ENCODE measurements at regions not wholly inside any gene's neighbourhood (a gene's known extent, or its start where the extent isn't known, plus 50 kb on each side); places are given as distances from the start of the nearest gene placed in this dataset.

DNA sequence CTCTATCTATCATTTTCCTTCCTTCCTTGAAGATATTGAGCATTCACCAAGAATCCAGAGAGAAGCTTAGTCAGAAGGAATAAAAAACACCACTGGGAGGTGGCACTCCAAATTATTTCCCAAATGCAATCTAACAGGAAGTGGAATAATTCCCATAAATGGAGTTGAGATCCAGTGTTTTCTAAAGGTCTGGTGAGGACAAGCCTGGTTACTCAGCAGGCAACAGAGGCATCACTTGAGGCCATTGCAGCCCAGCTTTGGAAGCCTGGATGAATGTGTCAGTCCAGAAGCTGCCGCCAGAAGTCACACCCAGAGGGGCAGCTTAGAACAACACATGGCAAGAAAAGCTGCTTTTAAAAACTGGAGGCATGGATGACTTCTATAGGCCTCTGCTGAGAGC is 288.9 kb upstream of the KLF6 start:
- no peaks in the 10 kb centered on the region for H3K36me3 ChIP-seq
- intact Hi-C loops (cut with DNase I) = no loop called here
- no peak for TF ChIP-seq EP300 (IDR thresholded peaks at IDR 0.05)
- no peak for TF ChIP-seq CTCF (IDR thresholded peaks at IDR 0.05)
- TF ChIP-seq POLR2A (IDR thresholded peaks at IDR 0.05) = no peak
- H3K27ac ChIP-seq = no peak overlapping the region
- DNase-seq = no peak
- H3K9me3 ChIP-seq = no peaks in the 10 kb centered on the region
- no peak overlapping the region for H3K4me3 ChIP-seq
- 82 to 89% (median 86%) methylated on average over 1 of the region's 1 CpG for WGBS, 3 donors
- H3K4me1 ChIP-seq (ENCODE audit: insufficient read depth) = peaks cover 4% of the 10 kb centered on the region
- H3K27me3 ChIP-seq = no peaks in the 10 kb centered on the region

DNA sequence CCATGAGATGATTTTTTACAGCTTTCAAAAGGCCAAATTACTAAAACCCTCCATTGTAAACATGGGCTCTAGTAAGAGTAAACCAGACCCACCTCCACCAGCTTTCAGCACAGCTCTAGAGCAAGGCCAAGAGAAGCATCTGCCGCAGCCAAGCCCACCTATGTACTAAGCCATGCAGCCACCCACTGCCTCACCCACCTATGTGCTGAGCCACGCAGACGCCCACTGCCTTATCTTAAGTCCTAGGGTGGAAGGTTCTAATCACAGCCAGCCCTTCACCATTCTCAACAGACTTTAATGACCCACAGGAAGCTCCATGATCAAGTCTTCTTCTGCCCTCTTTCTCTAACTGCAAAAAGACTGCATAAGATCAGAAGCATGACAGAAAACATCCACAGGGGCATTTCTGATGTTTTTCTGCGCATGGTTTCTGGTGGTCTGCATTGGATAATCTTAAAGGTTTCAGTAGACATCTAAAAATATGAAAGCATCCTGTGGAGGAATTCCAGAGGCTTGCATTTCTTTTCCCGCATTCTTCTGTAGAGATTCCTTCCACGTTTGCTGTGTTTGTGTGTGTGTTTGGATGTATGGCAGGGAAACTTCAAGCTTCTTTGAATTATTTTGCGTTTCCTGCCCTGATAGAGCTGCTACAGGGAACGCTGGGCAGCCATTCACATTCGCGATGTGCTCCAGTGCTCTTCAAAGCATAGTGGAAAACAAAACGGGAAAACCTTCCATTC is 286.1 kb upstream of the KLF6 start:
- TF ChIP-seq POLR2A (IDR thresholded peaks at IDR 0.05) (no peak), CTCF (IDR thresholded peaks at IDR 0.05) (no peak), EP300 (IDR thresholded peaks at IDR 0.05) (no peak)
- WGBS, 3 donors = 89 to 91% (median 90%) methylated on average over 11 of the region's 11 CpGs
- H3K36me3 ChIP-seq = no peaks in the 10 kb centered on the region
- no peaks in the 10 kb centered on the region for H3K27me3 ChIP-seq
- no peaks in the 10 kb centered on the region for H3K9me3 ChIP-seq
- H3K4me1 ChIP-seq (ENCODE audit: insufficient read depth) = peaks cover 4% of the 10 kb centered on the region
- no peak overlapping the region for H3K4me3 ChIP-seq
- DNase-seq = no peak
- H3K27ac ChIP-seq = no peak overlapping the region
- intact Hi-C loops (cut with DNase I) = no loop called here

GRCh38 chr10:4070184-4070583 is 285.2 kb upstream of the KLF6 start:
- DNase-seq = no peak
- H3K27ac ChIP-seq = no peak overlapping the region
- no peaks in the 10 kb centered on the region for H3K9me3 ChIP-seq
- no peaks in the 10 kb centered on the region for H3K27me3 ChIP-seq
- peaks cover 4% of the 10 kb centered on the region for H3K4me1 ChIP-seq (ENCODE audit: insufficient read depth)
- no peak for TF ChIP-seq EP300 (IDR thresholded peaks at IDR 0.05)
- no peak for TF ChIP-seq POLR2A (IDR thresholded peaks at IDR 0.05)
- TF ChIP-seq CTCF (IDR thresholded peaks at IDR 0.05) = no peak
- intact Hi-C loops (cut with DNase I) = no loop called here
- H3K4me3 ChIP-seq = no peak overlapping the region
- WGBS, 3 donors = 13 to 18% (median 18%) methylated on average over 1 of the region's 1 CpG
- no peaks in the 10 kb centered on the region for H3K36me3 ChIP-seq

GRCh38 chr10:4069491-4069890 is 284.5 kb upstream of the KLF6 start:
- Histone ChIP-seq H3K4me3 (no peak overlapping the region), H3K9me3 (no peaks in the 10 kb centered on the region), H3K4me1 (ENCODE audit: insufficient read depth) (peaks cover 4% of the 10 kb centered on the region), H3K27me3 (no peaks in the 10 kb centered on the region), H3K36me3 (no peaks in the 10 kb centered on the region), H3K27ac (no peak overlapping the region)
- TF ChIP-seq EP300 (IDR thresholded peaks at IDR 0.05) (no peak), POLR2A (IDR thresholded peaks at IDR 0.05) (no peak), CTCF (IDR thresholded peaks at IDR 0.05) (no peak)
- WGBS, 3 donors = 72 to 84% (median 80%) methylated on average over 3 of the region's 3 CpGs
- intact Hi-C loops (cut with DNase I) = loop anchor here in 1 of 4 donors (10.0 kb wide), 1 partner anchor 185 kb away; no protein-coding TSS in a partner anchor
- no peak for DNase-seq
